Keratinocyte (primary cell): ENCODE measurements at regions not wholly inside any gene's neighbourhood (a gene's known extent, or its start where the extent isn't known, plus 50 kb on each side); places are given as distances from the start of the nearest gene placed in this dataset.

Experiments
- DNase-seq: peaks from one replicate; pipeline ENCODE4 v3.0.0-alpha.2; 2011; ENCODE audit warnings: low read depth, missing footprints, low spot score
- FAIRE-seq: peaks from 2 replicates; lab custom pipeline; 2011; peaks lifted over from hg19 to GRCh38; lab: Jason Lieb, UNC
- H2AFZ ChIP-seq: 2 replicates; pipeline ENCODE4 v1.6.0; 2012; ENCODE audit warnings: low read length, control low read depth, inconsistent platforms; ENCODE audit not compliant: control insufficient read depth
- H3K27ac ChIP-seq: 2 replicates; pipeline ENCODE4 v1.5.1; 2011; ENCODE audit warnings: low read length; ENCODE audit not compliant: control insufficient read depth, insufficient read depth
- H3K27me3 ChIP-seq: 3 replicates; pipeline ENCODE4 v1.6.0; 2011; ENCODE audit warnings: low read length; ENCODE audit not compliant: control insufficient read depth, insufficient read depth; ENCODE audit errors: extremely low read depth
- H3K36me3 ChIP-seq, 2 experiments: 2 replicates in 1 of 2; 3 replicates in 1 of 2; pipeline ENCODE4 v1.5.1; 2011; ENCODE audit warnings: low read length in 2 of 2, mild to moderate bottlenecking in 1 of 2; ENCODE audit not compliant: control insufficient read depth in 2 of 2, insufficient read depth in 2 of 2; ENCODE audit errors: extremely low read depth in 1 of 2
- H3K4me1 ChIP-seq: 3 replicates; pipeline ENCODE4 v1.5.1; 2011; ENCODE audit warnings: low read length; ENCODE audit not compliant: control insufficient read depth, insufficient read depth; ENCODE audit errors: extremely low read depth
- H3K4me2 ChIP-seq: 3 replicates; pipeline ENCODE4 v1.6.0; 2011; ENCODE audit warnings: low read depth, low read length; ENCODE audit not compliant: control insufficient read depth, insufficient read depth; ENCODE audit errors: extremely low read depth
- H3K4me3 ChIP-seq, 3 experiments: fragments of 200-600 bp in 1 of 3; sonication (generic) in 1 of 3; 2 replicates in 2 of 3; 3 replicates in 1 of 3; pipeline ENCODE4 v1.5.1; 2011 to 2016; ENCODE audit warnings: low read length in 3 of 3, mild to moderate bottlenecking in 3 of 3, control low read depth in 2 of 3, inconsistent platforms in 1 of 3, low read depth in 1 of 3, mixed read lengths in 1 of 3, mixed run types in 1 of 3, moderate library complexity in 1 of 3; ENCODE audit not compliant: control insufficient read depth in 2 of 3, insufficient read depth in 2 of 3; ENCODE audit errors: extremely low read depth in 1 of 3
- H3K79me2 ChIP-seq: 2 replicates; pipeline ENCODE4 v1.6.0; 2012; ENCODE audit warnings: low read length; ENCODE audit not compliant: control insufficient read depth, insufficient read depth
- H3K9ac ChIP-seq: 3 replicates; pipeline ENCODE4 v1.6.0; 2011; ENCODE audit warnings: low read length; ENCODE audit not compliant: control insufficient read depth, insufficient read depth; ENCODE audit errors: extremely low read depth
- H3K9me1 ChIP-seq: 3 replicates; pipeline ENCODE4 v1.6.0; 2011; ENCODE audit warnings: low read length; ENCODE audit not compliant: control insufficient read depth, insufficient read depth; ENCODE audit errors: extremely low read depth
- H3K9me3 ChIP-seq: 2 replicates; pipeline ENCODE4 v1.5.1; 2012; ENCODE audit warnings: low read depth, low read length; ENCODE audit not compliant: control insufficient read depth
- H4K20me1 ChIP-seq: 3 replicates; pipeline ENCODE4 v1.6.0; 2011; ENCODE audit warnings: low read length; ENCODE audit not compliant: control insufficient read depth, insufficient read depth; ENCODE audit errors: extremely low read depth
- EZH2 ChIP-seq: IDR thresholded peaks from one replicate; pipeline ENCODE4 v1.6.1; 2012; ENCODE audit warnings: inconsistent platforms, mild to moderate bottlenecking, low read length, moderate library complexity
- dilution Hi-C: fragments of 300-500 bp; cut with MboI; formaldehyde crosslinking; loops from one replicate; pipeline ENCODE4 v1.7.0; 2020; ENCODE audit warnings: low sequenced_read_pairs; ENCODE audit not compliant: extremely low pct_ligation_motif_present
- TF ChIP-seq, protein P1 (sequence below), 3 experiments: IDR thresholded peaks in 1 of 3; conservative IDR thresholded peaks in 1 of 3; optimal IDR thresholded peaks in 1 of 3; 2 replicates in 2 of 3; 3 replicates in 1 of 3; pipeline versions ENCODE3 to v1.5.1; 2011; ENCODE audit warnings: low read length in 3 of 3, mild to moderate bottlenecking in 3 of 3, moderate library complexity in 2 of 3, control low read depth in 1 of 3, inconsistent platforms in 1 of 3; ENCODE audit not compliant: insufficient read depth in 2 of 3; ENCODE audit errors: extremely low read depth in 1 of 3

DNA sequence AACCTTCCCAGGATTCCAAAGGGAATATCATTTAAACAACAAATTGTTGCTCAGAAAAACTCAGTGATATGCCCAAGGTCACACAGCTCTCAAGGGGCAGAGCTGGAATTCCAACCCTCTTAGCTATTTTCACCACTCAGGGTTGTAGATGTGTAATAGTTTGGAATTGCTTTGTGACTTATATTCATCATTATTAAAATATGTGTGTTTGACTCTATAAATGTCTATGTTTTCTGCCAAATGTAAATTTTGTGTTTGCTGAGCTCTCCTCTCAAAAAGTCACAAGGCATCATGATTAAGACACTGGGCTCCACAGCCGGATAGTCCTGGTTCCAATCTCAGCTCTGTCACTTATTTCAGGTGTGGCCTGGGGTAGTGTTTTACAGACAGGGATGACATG, 407.3 kb downstream of the TMEM135 start:
- H4K20me1 ChIP-seq = no peaks in the 10 kb centered on the region
- DNase-seq = no peak
- H3K27me3 ChIP-seq = peaks cover 2% of the 10 kb centered on the region
- H3K4me1 ChIP-seq = no peaks in the 10 kb centered on the region
- no peaks in the 10 kb centered on the region for H3K9me1 ChIP-seq
- no peak overlapping the region for H3K4me3 ChIP-seq
- FAIRE-seq = no peak
- TF ChIP-seq, protein P1, sequence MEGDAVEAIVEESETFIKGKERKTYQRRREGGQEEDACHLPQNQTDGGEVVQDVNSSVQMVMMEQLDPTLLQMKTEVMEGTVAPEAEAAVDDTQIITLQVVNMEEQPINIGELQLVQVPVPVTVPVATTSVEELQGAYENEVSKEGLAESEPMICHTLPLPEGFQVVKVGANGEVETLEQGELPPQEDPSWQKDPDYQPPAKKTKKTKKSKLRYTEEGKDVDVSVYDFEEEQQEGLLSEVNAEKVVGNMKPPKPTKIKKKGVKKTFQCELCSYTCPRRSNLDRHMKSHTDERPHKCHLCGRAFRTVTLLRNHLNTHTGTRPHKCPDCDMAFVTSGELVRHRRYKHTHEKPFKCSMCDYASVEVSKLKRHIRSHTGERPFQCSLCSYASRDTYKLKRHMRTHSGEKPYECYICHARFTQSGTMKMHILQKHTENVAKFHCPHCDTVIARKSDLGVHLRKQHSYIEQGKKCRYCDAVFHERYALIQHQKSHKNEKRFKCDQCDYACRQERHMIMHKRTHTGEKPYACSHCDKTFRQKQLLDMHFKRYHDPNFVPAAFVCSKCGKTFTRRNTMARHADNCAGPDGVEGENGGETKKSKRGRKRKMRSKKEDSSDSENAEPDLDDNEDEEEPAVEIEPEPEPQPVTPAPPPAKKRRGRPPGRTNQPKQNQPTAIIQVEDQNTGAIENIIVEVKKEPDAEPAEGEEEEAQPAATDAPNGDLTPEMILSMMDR (optimal IDR thresholded peaks at IDR 0.05 in 1 of 3, IDR thresholded peaks at IDR 0.05 in 1 of 3, conservative IDR thresholded peaks at IDR 0.05 in 1 of 3; ENCODE audit: extremely low read depth in 1 of 3, insufficient read depth in 2 of 3, low read length in 3 of 3) = no peak
- no peak for TF ChIP-seq EZH2
- H3K9ac ChIP-seq = no peak overlapping the region
- dilution Hi-C loops = no loop called here
- H3K27ac ChIP-seq = no peak overlapping the region
- no peak overlapping the region for H3K4me2 ChIP-seq
- H3K9me3 ChIP-seq = no peaks in the 10 kb centered on the region
- no peaks in the 10 kb centered on the region for H3K79me2 ChIP-seq
- no peak overlapping the region for H2AFZ ChIP-seq
- no peaks in the 10 kb centered on the region for H3K36me3 ChIP-seq

DNA sequence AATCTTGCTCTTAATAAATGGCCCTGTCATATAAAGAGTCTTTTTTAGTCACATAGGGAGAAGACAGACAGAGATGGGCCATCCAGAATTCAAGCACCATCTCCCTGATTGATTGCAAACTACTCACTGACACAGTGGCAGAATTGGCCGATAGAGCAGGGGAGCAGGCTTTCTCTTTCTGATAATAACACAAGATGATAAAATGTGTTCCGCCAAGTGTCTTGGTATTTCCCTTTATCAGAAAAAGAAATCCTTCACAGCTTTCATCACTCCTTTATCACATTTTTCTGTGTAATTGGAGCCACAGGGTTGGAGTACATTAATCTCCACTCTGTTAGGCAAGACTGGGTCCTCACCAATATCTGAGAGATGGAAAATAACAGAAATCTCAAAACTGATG, 406.0 kb downstream of the TMEM135 start:
- H3K9ac ChIP-seq = no peak overlapping the region
- dilution Hi-C loops = no loop called here
- H3K36me3 ChIP-seq = no peaks in the 10 kb centered on the region
- no peak overlapping the region for H3K27ac ChIP-seq
- H3K9me1 ChIP-seq = no peaks in the 10 kb centered on the region
- DNase-seq (no peak), FAIRE-seq (no peak)
- no peak overlapping the region for H2AFZ ChIP-seq
- H4K20me1 ChIP-seq = no peaks in the 10 kb centered on the region
- H3K79me2 ChIP-seq = no peaks in the 10 kb centered on the region
- H3K4me2 ChIP-seq = no peak overlapping the region
- no peak overlapping the region for H3K4me3 ChIP-seq
- TF ChIP-seq, protein P1 (optimal IDR thresholded peaks at IDR 0.05 in 1 of 3, IDR thresholded peaks at IDR 0.05 in 1 of 3, conservative IDR thresholded peaks at IDR 0.05 in 1 of 3; ENCODE audit: extremely low read depth in 1 of 3, insufficient read depth in 2 of 3, low read length in 3 of 3) = no peak
- no peak for TF ChIP-seq EZH2
- peaks cover 2% of the 10 kb centered on the region for H3K27me3 ChIP-seq
- no peaks in the 10 kb centered on the region for H3K4me1 ChIP-seq
- H3K9me3 ChIP-seq = no peaks in the 10 kb centered on the region
